Activated CD4-positive, alpha-beta T cell treated with anti-CD3 and anti-CD28 coated beads for 24 hours (primary cell): ENCODE measurements at regions not wholly inside any gene's neighbourhood (a gene's known extent, or its start where the extent isn't known, plus 50 kb on each side); places are given as distances from the start of the nearest gene placed in this dataset.
"Not testable (repeated sequence)": the region's sequence is repeated elsewhere in the genome, so short reads cannot be mapped to it uniquely, and the experiment has no call there.

Experiments
- DNase-seq, 2 donors: peaks; one replicate each; pipeline ENCODE4 v3.0.0-alpha.2; 2020; ENCODE audit warnings: low read depth in 2 of 2

DNA sequence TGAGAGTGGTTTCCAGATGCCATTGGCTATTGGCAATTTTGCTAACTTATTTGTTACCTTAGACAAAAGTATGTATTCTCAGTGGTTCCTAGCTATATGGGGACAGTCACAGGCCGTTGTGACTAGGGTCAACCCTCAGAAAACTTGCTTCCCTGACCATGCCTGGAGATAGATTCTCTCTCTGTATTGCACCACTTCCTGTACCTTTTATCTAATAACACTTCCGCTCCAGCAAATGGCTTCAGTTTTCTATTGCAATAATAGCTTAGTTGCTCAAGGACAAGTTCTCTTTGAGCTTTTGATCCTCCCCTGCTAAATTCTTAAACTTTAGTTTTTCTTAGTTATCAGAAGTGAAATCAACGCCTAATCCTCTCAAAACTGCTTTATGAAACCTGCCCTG, 338.0 kb downstream of the RMST start:
- DNase-seq = no peak

DNA sequence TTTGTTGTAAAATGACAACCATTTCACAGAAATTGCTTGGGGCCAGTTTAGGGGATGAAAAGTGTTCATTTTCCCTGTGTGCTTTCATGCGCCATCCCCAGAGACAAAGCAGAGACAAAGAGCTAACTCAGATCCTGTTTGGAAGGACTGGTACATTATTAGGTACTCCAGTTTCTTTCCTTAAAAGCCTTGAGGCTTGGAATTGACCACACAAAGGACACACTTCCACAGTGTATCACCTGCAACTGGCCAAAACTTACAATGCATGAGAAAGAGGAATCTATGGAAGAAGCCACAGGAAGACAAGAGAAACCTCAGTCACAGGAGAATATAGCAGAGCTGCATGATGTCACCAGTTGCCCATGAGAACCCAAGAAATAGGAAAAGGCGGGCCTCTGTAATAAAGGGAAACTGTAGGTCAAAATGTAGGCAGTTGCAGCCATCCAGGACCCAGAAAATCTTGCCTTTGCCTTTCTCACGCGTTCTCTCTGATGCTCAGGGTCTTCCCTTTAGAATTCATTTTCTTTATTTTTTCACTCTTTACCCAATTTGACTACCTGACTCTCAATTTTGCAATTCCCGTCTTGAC, 339.0 kb downstream of the RMST start:
- DNase-seq = no peak

DNA sequence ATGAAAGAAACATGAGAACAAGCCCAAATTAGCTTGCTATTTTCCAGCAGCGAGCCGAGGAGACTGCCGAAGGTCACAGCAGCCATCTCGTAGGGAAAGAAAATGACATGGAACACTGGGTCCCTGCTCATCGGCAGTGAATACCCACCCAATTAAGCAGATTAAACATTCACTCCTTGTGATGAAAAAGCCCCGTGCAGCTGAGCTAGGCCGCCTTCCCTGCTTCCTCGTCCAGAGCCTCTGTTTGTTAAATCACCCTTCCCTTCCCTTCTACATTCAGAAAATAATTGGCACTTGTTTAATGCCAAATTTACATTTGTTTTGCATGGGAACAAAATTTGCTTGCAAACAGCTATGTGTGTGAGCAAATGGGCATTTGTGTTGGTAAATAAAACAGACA, 342.5 kb downstream of the RMST start:
- no peak for DNase-seq

DNA sequence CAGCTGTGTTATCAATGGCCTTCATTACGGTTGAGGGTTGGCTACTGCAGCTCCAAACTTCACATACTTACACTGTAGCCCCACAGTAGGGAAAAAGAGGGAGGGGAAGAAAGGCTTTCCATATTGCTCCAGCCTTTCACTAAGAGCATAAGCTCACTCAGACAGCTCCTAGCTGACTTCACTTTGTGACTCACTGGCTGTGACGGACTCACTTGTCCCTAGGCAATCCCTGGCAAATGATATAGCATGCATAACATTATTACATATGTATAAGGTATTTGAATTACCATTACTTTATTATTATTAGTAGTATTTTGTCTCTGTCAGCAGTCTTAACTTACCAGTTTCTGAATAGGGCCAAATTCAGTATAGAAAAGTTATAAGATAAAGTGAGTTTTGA, 350.7 kb downstream of the RMST start:
- no peak for DNase-seq

DNA sequence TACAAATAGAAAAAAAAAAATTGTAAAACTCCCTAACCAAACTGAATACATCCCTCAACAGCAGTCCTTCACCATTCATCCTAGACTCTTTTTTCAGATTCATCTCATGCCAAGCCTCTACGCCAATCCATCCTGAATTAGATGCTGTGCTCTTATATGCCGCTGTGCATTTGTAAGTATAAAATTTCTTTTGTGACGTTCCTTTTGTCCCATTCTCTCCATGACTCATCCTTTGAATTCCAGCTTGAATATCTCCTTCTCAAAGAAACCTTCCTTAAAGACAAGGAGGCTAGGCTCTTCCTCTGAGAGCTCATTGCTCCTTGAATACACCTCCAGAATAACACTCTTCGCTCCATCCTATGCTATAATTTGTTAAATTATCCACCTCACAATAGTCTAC, 359.2 kb downstream of the RMST start:
- no peak for DNase-seq

DNA sequence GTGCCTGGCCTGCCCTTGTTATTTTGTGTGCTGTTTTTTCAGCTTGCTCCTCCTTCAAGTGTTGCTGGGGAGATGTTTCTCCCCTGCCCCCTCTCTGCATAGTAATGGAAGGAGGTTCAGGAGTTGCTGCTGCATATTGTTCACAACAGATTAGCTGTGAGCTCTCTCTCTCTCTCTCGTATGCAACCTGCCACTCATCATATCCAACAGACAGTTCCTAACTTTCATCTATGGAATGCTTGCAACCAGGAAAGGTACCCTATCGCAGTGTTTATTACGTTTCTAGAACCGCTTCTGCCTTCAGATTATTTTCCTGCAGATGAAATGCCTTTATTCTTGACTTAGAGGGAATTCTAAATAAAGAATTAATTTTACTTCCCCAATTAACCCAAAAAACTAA, 372.9 kb downstream of the RMST start:
- DNase-seq = no peak

DNA sequence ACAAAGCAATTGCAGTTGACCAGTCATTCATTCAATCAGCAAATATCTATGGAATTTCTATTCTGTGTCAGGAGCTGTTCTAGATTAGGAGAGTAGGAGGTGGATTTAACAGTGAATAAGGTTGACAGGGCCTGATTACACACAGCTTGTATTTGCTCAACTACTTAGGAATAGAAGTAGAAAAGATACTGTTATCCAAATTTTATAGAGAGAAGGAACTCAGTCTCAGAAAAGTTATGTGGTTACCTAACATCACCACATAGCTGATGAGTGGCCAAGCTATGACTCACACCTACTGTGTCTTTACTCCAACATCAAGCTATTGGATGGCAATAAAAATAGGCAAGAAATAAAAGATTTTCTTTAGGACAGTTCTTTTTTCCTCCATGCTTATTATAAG, 374.8 kb downstream of the RMST start:
- DNase-seq = no peak

DNA sequence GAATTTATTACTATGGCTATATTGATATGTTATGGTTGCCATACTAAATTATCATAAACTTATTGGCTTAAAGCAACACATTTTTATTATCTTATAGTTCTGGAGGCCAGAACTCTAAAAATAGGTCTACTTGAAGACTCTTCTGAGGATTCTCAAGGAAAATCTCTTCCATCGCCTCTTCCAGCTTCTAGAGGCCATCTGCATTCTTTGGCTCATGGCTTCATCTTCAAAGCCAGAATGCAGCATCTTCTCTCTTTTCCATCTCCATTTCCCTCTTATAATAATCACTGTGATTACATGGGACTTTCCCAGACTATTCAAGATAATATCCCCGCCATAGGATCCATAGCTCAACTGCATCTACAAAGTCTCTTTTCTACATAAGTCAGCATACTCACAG, 385.4 kb downstream of the RMST start:
- DNase-seq = no peak

DNA sequence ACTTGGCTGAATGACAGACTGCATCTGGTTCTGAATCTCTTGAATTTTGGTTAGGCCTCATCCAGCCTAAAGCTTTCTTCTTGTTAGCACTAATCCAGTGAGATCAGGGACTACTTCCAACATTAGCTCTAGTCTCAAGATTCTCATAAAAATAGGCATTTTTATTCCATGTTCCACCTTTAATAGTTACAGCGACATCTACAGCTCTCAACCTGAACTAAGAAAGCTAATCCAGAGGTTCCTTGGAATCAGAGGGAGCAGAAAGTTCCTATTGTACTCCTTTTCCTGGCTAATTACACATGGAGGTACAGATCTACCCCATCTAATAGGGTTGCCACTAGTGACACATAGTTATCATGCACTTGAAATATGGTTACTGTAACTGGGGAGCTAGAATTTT, 391.9 kb downstream of the RMST start:
- no peak for DNase-seq

DNA sequence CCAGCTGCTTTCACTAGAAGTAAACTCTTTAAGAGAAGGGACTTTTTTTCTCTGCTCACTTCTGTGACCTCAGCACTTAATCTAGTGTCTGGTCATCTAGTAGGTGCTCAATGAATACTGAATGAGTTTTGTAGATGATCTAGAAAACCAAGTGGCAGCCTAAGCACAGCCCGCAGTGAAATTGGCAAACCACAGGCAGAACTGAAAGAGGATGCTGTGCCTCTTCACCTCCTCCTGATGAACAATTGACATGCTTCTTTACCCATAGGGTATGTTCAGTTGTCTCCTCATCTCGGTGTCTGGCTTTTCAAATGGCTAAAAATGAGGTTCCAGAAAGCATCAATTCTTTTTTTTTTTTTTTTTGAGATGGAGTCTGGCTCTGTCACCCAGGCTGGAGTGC, 399.5 kb downstream of the RMST start:
- no peak for DNase-seq

DNA sequence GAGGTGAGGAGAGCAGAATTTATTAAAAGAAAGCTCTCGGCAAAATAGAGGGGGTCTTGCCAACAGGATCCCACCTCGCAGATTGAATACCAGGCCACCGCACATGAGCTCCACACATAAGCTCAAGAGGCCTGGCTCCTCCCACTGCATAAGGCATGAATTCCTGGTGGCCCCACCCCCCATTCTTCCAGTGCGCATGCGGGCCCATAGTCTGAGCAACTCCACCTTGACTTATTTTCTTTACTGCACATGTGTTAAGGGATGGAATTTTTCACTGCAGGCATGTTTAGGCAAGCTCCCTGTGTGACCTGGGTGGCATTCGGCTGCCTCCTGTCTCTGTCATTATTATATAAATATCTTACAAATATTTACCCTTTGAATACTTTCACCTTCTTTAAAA, 412.5 kb downstream of the RMST start:
- no peak for DNase-seq

DNA sequence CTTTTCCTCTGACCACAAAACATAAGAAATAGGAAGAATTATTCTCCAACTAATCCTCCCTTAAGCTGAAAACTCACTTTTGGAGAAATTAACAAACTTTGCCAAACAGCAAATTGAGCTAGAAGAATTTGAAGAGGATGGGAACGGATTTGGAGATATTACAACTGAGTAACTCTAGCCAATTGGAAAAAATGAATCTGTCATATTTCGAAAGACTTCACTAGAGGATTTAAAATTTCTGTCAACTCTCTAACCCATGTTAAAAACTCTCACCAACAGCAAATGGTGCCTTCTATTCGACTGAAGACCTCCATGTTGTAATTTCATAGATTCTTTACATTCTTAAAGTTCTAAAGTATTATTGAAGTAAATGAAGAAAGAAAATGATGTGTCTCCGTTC, 414.2 kb downstream of the RMST start:
- DNase-seq = no peak

DNA sequence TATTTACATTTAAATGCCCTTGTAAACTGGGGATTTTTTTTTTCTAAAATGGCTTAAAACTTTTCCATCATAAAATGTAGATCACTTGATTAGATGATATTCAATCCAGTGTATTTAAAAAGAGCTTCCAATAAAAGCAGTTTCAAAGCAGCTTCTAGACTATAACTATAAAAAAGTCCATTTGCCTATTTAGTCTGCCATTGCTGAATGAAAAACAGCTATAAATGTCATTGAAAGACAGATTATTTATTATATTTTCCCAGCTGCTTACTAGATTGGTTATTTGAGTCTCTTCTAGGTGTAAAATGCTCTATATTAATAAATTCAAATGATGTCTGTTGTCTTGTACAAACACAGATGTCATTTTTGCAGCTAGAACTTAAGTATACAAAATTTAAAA, 414.8 kb downstream of the RMST start:
- DNase-seq = no peak

DNA sequence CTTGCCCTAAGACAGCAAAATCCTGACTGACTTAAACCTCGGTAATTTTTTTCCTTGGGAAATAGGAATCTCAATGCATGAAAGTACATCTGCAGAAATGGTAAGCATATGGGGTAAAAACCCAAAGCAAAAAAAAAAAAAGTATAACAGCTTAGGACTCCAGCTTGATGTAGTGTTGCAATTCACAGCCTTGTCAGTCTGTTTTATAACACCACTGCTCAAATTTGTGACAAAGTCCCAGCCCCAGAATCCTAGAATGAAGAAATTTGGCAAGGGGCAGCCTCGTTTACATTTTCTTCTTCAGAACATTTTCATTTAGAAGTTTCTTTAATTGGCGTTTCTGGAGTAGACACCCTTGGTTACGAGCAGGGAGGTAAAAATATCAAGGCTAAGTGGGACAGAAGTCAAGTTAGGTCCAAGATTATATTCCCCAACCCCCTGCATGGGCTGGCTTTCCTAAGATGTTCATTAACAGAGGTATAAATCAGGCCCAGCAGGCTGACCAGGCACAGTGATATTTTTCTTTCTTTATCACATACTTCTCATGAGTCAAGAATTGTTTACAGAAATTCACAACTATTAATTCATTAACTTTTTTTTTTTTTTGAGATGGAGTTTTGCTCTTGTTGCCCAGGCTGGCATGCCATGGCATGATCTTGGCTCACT, 424.0 kb downstream of the RMST start:
- no peak for DNase-seq

DNA sequence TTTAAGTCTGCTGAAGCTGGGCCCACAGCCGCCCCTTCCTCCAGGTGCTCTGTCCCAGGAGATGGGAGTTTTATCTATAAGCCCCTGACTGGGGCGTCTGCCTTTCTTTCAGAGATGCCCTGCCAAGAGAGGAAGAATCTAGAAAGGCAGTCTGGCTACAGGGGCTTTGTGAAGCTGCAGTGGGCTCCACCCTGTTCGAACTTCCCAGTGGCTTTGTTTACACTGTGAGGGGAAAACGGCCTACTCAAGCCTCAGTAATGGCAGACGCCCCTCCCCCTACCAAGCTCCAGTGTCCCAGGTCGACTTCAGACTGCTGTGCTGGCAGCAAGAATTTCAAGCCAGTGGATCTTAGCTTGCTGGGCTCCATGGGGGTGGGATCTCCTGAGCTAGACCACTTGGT, 435.3 kb downstream of the RMST start:
- not testable (repeated sequence) for DNase-seq

DNA sequence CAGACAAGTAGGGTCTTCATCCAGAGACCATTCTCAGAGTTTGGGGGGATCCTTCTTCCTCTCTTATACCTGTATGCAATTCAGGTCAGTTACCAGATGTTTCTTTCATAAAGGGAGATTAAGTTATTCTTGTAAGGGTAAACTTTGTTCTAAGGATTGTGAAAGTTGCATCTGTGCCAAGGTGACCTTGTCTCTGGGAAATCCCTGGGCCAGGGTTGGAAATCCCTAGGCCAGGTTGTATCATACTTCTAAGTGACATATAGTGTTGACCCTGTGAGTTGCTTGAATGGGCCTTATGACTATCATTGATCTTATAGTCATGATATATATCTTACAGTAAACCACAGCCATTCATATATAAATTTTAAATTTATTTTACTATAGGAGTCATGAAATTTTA, 436.9 kb downstream of the RMST start:
- no peak for DNase-seq

DNA sequence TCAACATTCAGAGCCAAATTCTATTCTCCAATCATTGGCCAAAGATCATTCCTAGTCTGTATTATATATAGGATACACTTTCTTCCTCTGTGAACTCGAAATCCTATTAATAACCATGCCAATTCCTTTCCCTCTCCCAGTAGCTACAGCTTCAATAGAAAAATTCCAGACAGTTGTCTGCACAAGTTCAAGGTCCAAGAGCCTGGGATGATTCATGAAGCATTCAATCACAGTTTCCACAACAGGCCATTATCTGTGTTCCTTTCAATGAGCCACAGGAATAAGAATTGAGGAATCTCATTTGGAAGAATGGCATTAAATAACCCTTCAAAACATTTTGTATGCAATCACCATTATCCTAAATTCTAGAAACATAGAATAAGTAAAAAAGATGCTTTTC, 437.4 kb downstream of the RMST start:
- DNase-seq = no peak

DNA sequence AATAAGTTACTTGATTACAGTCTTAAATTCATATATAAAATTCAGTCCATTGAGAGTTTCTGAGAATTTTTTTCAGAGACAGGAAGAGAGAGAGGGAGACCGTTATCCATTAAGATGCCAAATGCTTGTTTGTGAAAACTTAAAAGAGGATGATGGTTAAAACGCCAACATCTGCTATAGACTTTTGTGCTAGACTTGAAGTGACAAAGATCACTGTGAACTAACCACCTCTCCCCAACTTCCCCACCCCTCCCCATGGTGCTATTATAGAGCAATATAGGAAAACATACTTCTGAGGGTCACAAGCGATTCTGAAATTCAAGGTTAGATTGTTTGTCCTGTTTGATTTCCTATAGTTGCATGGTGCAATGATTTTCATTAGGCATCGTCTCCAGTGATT, 440.8 kb downstream of the RMST start:
- DNase-seq = no peak

DNA sequence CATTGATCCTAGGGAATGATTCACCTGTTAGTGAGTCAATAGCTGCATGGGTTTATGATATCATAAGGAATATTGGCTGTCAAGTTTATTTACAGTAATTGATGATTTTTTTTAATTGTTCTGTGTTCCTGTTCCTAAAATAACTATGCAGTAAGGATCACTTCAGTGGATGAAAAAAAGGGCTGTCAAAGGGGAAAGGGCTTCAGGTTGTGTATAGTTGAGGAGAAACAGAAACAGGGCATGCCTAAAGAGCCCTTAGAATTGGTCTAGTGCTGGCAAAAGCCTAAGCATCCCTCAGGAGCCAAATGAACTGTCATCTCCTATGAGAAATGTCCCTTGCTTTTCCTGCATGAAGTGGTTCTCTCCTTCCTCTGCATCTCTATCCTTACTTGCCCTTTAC, 444.9 kb downstream of the RMST start:
- DNase-seq = no peak

DNA sequence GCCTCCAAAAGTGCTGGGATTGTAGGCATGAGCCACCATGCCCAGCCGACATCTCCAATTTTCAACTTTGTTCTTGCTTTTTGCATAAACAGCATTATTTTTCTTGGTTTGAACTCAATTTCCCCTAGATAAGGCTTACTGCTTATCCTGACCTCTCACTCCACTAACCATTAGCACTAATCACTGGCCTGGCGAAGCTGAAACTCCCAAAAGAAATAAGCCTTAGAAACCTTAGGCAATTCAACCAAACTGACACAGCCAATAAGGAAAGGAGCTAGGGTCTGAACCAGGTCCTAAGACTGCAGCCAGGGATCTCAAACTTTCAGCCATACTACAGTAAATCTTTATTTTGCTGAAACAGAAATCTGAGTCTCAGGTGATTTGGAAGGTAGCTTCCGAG, 448.0 kb downstream of the RMST start:
- no peak for DNase-seq

DNA sequence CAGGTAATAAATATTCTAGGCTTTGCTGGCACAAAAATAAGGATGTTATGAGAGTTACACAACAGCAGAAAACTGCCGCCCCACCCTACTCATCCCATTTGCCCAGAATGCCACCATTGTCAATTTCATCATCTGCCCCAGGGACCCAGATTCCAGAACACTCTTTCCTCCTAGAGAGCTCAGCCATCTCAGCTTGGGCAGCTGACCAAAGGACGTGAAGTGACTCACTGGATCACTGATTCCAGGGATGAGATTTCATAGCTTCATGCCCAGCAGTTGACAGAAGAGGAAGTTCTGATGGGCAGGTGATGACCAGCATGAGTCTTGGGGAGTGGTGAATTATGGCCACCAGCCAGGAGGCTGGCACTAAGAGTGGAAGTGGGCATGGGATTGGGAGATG, 450.3 kb downstream of the RMST start:
- no peak for DNase-seq

DNA sequence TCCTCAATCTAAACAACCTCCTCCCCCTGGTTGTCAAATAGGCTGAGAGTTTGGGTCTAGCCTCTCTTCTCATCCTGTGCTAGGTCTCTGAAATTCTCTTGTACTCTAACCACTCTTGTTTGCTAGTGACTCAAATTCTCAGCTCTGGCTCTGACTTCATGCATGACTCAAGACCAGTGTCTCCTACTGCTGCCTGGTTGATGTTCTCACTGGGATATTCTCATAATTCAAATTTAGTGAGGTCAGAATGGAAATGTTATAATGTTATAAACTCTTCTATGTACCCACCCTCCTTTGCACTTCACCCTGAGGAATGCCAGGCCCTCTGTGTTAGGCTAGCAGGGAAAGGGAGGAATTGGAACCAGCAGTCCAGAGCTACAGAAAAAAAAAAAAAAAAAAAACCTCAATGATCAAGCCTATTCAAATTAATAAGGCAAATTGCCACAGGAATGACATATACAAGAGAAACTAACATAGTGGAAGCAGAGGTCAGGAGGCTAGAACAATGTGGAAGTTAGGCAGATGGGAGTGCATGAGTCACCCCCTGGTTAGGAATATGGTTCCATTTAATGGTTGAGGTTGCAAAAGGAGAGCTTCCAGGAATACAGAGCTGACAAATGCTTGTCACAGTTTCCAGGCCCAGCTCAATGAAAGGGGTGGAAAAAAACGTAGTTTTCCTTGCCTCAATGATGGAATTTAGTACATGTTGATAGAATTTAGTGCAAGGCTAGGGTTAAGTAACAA, 459.5 kb downstream of the RMST start:
- no peak for DNase-seq

DNA sequence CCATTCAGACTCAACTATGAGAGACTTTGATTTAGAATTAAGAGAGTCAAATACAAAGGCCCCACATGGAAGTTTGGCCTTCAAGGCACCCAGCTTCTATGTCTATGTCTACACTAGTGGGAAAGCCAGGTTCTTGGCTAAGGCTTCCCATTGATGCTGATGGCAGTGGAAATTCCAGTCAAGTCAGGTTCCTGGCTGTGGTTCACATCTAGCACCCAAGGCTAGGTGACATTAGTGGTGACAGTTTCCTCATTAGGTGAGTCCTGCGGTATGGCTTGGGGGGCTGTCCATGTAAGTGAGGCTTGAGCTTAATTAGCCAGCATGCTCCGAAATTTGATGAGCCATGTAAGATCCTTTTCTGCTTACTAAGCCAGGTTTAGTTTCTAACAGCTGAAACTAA, 460.9 kb downstream of the RMST start:
- DNase-seq = no peak

DNA sequence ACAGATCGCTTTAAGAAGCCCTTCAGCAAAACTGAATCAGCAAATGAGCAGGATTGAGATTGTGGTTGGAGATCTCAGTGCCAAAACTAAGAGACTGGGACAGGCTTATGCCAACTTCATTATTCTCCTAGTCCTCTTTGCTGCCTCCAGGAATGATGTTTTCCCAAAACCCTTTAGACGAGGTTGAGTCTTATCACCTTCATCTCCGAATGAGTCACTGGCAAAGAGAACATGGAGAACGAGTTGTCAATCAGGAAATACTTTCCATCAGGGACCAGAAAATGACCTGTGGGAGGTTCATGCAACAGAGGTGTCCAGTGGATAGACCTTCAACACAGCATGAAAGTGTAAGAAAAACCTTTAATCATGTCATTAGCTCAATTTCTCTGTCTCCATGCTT, 461.5 kb downstream of the RMST start:
- no peak for DNase-seq
